ENCODE measurements at regions not wholly inside any gene's neighbourhood (a gene's known extent, or its start where the extent isn't known, plus 50 kb on each side); places are given as distances from the start of the nearest gene placed in this dataset.

DNA sequence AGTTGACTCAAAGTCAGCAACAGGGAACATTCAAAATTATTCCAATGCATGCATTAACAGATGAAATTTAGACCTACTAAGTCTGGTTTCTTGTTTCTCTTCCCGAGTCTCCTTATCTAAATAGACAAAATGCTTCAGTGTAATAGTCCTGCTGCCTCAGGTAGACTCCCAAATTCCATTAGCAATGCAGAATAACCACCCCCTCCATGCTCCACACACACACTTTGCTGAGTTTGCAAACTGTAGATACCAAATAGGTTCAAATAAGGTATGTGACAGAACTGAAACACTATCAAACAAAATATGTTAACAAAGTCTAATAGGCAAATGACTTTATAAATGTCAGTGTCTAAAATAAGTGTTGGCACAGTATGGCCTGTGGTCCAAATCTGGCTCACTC lies 451.1 kb upstream of the SOX5 start:
- H3K36me3 ChIP-seq: no peaks in the 10 kb centered on the region
- no peaks in the 10 kb centered on the region for H3K4me1 ChIP-seq
- no peak for DNase-seq
- no peak overlapping the region for H3K4me3 ChIP-seq
- H3K27me3 ChIP-seq: no peaks in the 10 kb centered on the region
- H3K27ac ChIP-seq: no peak overlapping the region
- whole genome bisulfite sequencing, 2 donors: 84 to 85% methylated on average over 1 of the region's 1 CpG
- no peak for TF ChIP-seq POLR2A (IDR thresholded peaks at IDR 0.05)
- TF ChIP-seq, protein P1, sequence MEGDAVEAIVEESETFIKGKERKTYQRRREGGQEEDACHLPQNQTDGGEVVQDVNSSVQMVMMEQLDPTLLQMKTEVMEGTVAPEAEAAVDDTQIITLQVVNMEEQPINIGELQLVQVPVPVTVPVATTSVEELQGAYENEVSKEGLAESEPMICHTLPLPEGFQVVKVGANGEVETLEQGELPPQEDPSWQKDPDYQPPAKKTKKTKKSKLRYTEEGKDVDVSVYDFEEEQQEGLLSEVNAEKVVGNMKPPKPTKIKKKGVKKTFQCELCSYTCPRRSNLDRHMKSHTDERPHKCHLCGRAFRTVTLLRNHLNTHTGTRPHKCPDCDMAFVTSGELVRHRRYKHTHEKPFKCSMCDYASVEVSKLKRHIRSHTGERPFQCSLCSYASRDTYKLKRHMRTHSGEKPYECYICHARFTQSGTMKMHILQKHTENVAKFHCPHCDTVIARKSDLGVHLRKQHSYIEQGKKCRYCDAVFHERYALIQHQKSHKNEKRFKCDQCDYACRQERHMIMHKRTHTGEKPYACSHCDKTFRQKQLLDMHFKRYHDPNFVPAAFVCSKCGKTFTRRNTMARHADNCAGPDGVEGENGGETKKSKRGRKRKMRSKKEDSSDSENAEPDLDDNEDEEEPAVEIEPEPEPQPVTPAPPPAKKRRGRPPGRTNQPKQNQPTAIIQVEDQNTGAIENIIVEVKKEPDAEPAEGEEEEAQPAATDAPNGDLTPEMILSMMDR (IDR thresholded peaks at IDR 0.05): no peak
- no peak for TF ChIP-seq POLR2AphosphoS5 (IDR thresholded peaks at IDR 0.05)
- no peak for TF ChIP-seq EP300 (IDR thresholded peaks at IDR 0.05)
- no peak for ATAC-seq (ENCODE audit: low FRiP score in 2 of 2)
- H3K9me3 ChIP-seq: no peaks in the 10 kb centered on the region

DNA sequence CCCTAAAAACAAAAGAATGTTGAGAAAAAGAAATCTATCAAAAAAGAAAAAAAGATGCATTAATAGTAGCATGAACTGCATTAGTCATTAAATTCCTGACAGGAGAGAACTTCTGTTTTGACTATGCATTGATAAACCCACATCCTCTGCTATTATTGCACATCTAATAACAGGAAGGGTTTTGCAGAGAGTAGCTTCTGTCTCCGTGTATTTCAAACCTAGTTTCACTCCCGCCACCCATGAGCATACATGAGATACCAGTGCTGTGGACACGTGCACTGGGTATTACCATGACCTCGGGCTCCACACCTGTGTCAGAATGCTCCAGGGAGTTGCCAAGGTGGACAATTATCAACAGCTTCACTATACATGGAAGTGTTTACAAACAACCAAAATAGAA lies 449.1 kb upstream of the SOX5 start:
- 55 to 85% methylated on average over 4 of the region's 4 CpGs for WGBS, 2 donors
- no peak for DNase-seq
- Histone ChIP-seq H3K36me3 (no peaks in the 10 kb centered on the region), H3K9me3 (no peaks in the 10 kb centered on the region), H3K27me3 (no peaks in the 10 kb centered on the region), H3K4me1 (no peaks in the 10 kb centered on the region), H3K27ac (no peak overlapping the region), H3K4me3 (no peak overlapping the region)
- TF ChIP-seq, protein P1 (IDR thresholded peaks at IDR 0.05): no peak
- no peak for TF ChIP-seq POLR2AphosphoS5 (IDR thresholded peaks at IDR 0.05)
- ATAC-seq (ENCODE audit: low FRiP score in 2 of 2): no peak

DNA sequence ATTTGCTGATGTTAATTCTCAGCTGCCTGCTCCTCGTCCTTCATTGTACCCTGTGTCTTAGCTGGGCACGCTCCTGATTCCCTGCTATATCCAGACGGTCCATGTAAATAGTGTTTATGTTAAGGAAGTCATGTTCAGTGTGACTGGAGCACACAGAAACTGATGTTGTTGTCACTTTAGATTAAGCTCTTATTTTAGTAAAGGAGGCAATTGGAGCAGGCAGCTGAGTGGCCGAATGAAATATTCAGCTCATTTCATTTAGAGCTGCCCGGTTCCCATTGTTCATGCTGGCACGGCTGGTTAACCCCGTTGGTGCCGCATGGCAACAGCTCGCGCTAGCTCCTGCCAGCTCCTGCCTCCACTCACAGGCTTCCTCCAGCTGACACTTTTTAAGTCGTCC lies 446.8 kb upstream of the SOX5 start:
- no peak for DNase-seq
- H3K27me3 ChIP-seq: no peaks in the 10 kb centered on the region
- H3K27ac ChIP-seq: no peak overlapping the region
- no peak for ATAC-seq (ENCODE audit: low FRiP score in 2 of 2)
- no peak overlapping the region for H3K4me3 ChIP-seq
- H3K36me3 ChIP-seq: no peaks in the 10 kb centered on the region
- TF ChIP-seq, protein P1 (IDR thresholded peaks at IDR 0.05): no peak
- TF ChIP-seq EP300 (IDR thresholded peaks at IDR 0.05) (no peak), POLR2A (IDR thresholded peaks at IDR 0.05) (no peak), POLR2AphosphoS5 (IDR thresholded peaks at IDR 0.05) (no peak)
- no peaks in the 10 kb centered on the region for H3K4me1 ChIP-seq
- 62 to 63% methylated on average over 11 of the region's 11 CpGs for WGBS, 2 donors
- no peaks in the 10 kb centered on the region for H3K9me3 ChIP-seq

DNA sequence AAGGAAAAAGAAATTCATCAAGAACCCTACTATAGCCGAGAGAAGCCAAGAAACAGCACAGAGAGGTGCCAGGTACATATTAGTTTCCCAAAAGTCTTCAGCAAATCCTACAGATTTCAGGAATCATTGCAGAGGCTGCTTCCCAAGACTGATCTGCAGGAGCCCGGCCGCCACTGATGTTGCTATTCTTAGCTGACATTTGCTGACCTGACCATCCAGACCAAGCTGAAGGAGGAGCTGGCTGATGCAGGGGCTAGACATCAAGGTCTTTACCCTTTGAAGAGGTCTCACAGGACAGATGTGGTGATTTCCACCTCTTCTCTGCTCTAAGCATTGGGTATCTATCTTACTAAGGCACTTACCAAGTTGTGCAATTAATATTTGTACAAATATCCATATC lies 444.8 kb upstream of the SOX5 start:
- H3K36me3 ChIP-seq: no peaks in the 10 kb centered on the region
- no peak for TF ChIP-seq EP300 (IDR thresholded peaks at IDR 0.05)
- no peak for TF ChIP-seq POLR2AphosphoS5 (IDR thresholded peaks at IDR 0.05)
- TF ChIP-seq, protein P1 (IDR thresholded peaks at IDR 0.05): no peak
- no peak for TF ChIP-seq POLR2A (IDR thresholded peaks at IDR 0.05)
- no peak overlapping the region for H3K27ac ChIP-seq
- 68% methylated on average over 3 of the region's 3 CpGs for WGBS, 2 donors
- DNase-seq (no peak), ATAC-seq (ENCODE audit: low FRiP score in 2 of 2) (no peak)
- H3K4me3 ChIP-seq: no peak overlapping the region
- no peaks in the 10 kb centered on the region for H3K4me1 ChIP-seq
- H3K27me3 ChIP-seq: no peaks in the 10 kb centered on the region
- peaks cover 0 to 5% (median 0%) of the 10 kb centered on the region in 4 donors for H3K9me3 ChIP-seq

DNA sequence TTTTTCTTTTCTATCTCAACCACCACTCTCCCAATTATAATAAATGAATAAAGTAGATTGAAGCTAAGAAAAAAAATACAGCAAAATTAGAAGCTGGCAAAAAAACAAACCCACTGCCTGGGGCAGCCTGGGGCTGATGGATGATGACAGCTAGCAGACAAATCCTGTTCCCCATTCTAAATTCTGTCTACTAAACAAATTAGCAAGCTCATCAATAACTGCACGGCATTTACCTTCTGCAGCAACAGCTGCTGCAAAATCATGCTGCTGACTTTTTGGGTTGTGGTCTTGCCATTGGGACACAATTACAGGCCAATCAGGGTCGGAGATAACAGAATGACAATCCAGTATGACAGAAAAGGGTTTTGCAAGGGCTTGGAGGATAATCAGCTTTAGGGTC lies 443.6 kb upstream of the SOX5 start:
- no peak overlapping the region for H3K4me3 ChIP-seq
- no peak for ATAC-seq (ENCODE audit: low FRiP score in 2 of 2)
- H3K27ac ChIP-seq: no peak overlapping the region
- WGBS, 2 donors: 80 to 92% methylated on average over 2 of the region's 2 CpGs
- peaks cover 0 to 5% (median 0%) of the 10 kb centered on the region in 4 donors for H3K9me3 ChIP-seq
- H3K27me3 ChIP-seq: no peaks in the 10 kb centered on the region
- no peaks in the 10 kb centered on the region for H3K36me3 ChIP-seq
- H3K4me1 ChIP-seq: no peaks in the 10 kb centered on the region
- TF ChIP-seq, protein P1 (IDR thresholded peaks at IDR 0.05): no peak
- no peak for TF ChIP-seq POLR2A (IDR thresholded peaks at IDR 0.05)
- no peak for TF ChIP-seq POLR2AphosphoS5 (IDR thresholded peaks at IDR 0.05)
- TF ChIP-seq EP300 (IDR thresholded peaks at IDR 0.05): no peak
- no peak for DNase-seq

All from upper lobe of left lung (tissue), 6 donors.